HG02571 (cell line): ENCODE measurements at regions not wholly inside any gene's neighbourhood (a gene's known extent, or its start where the extent isn't known, plus 50 kb on each side); places are given as distances from the start of the nearest gene placed in this dataset.
"Not testable (repeated sequence)": the region's sequence is repeated elsewhere in the genome, so short reads cannot be mapped to it uniquely, and the experiment has no call there.

Experiments used
- ATAC-seq: cut with Tn5 transposase; IDR thresholded peaks from one replicate; pipeline ENCODE4 v1.9.1; 2021; ENCODE audit warnings: mild to moderate bottlenecking, moderate library complexity; ENCODE audit not compliant: unreplicated experiment

- ATAC-seq = no peak
Measured at GRCh38 chr9:27671636-27672035, 98.4 kb upstream of the C9orf72 start.

GRCh38 chr9:27672718-27673117, 99.4 kb upstream of the C9orf72 start:
- ATAC-seq = no peak

GRCh38 chr9:27673641-27674040, 100.4 kb upstream of the C9orf72 start:
- ATAC-seq = no peak

GRCh38 chr9:27675354-27675753, 102.1 kb upstream of the C9orf72 start:
- no peak for ATAC-seq

GRCh38 chr9:27676827-27677226, 103.5 kb upstream of the C9orf72 start:
- no peak for ATAC-seq

GRCh38 chr9:27679338-27679737, 106.1 kb upstream of the C9orf72 start:
- no peak for ATAC-seq

GRCh38 chr9:27683181-27683580, 109.9 kb upstream of the C9orf72 start:
- ATAC-seq = no peak

GRCh38 chr9:27688954-27689353, 115.7 kb upstream of the C9orf72 start:
- no peak for ATAC-seq

- not testable (repeated sequence) for ATAC-seq
Measured at GRCh38 chr9:27690816-27691215, 117.5 kb upstream of the C9orf72 start.

- no peak for ATAC-seq
Measured at GRCh38 chr9:27699621-27700020, 126.3 kb upstream of the C9orf72 start.

GRCh38 chr9:27701016-27701415, 127.7 kb upstream of the C9orf72 start:
- ATAC-seq = no peak

GRCh38 chr9:27701587-27701986, 128.3 kb upstream of the C9orf72 start:
- no peak for ATAC-seq

- ATAC-seq = no peak
Measured at GRCh38 chr9:27703216-27703980, 130.1 kb upstream of the C9orf72 start.

- ATAC-seq = no peak
Measured at GRCh38 chr9:27711241-27711640, 138.0 kb upstream of the C9orf72 start.

GRCh38 chr9:27712806-27713205, 139.5 kb upstream of the C9orf72 start:
- ATAC-seq = no peak

GRCh38 chr9:27714388-27714787, 141.1 kb upstream of the C9orf72 start:
- no peak for ATAC-seq

- no peak for ATAC-seq
Measured at GRCh38 chr9:27715651-27716050, 142.4 kb upstream of the C9orf72 start.

GRCh38 chr9:27717991-27718390, 144.7 kb upstream of the C9orf72 start:
- no peak for ATAC-seq

- ATAC-seq = no peak
Measured at GRCh38 chr9:27719711-27720110, 146.4 kb upstream of the C9orf72 start.

GRCh38 chr9:27722866-27723265, 149.6 kb upstream of the C9orf72 start:
- ATAC-seq = no peak

GRCh38 chr9:27726244-27727081, 153.2 kb upstream of the C9orf72 start:
- peak; percentile 78 for ATAC-seq

- ATAC-seq = no peak
Measured at GRCh38 chr9:27732494-27732893, 159.2 kb upstream of the C9orf72 start.
